Transverse colon (tissue), 4 donors: ENCODE measurements at regions not wholly inside any gene's neighbourhood (a gene's known extent, or its start where the extent isn't known, plus 50 kb on each side); places are given as distances from the start of the nearest gene placed in this dataset.

Source experiments
- DNase-seq: peaks from one replicate; pipeline ENCODE4 v3.0.0-alpha.2; 2019
- H3K27ac ChIP-seq, 4 donors: fragments of 200-600 bp; sonication (generic); 2 replicates each; pipeline ENCODE4 v1.5.1; 2016 to 2018; ENCODE audit warnings: inconsistent platforms in 4 of 4
- H3K27me3 ChIP-seq: fragments of 200-600 bp; sonication (generic); 2 replicates; pipeline ENCODE4 v1.5.1; 2017; ENCODE audit warnings: inconsistent platforms
- H3K36me3 ChIP-seq, 4 donors: fragments of 200-600 bp; sonication (generic); 2 replicates each; pipeline ENCODE4 v1.5.1; 2017 to 2019; ENCODE audit warnings: inconsistent platforms in 4 of 4
- H3K4me1 ChIP-seq, 4 donors: fragments of 200-600 bp; sonication (generic); 2 replicates each; pipeline ENCODE4 v1.5.1; 2017 to 2020; ENCODE audit warnings: inconsistent platforms in 4 of 4
- H3K4me3 ChIP-seq, 4 donors: fragments of 200-600 bp; sonication (generic); 1 replicate in 1 of 4; 2 replicates in 3 of 4; pipeline versions ENCODE4 v1.5.1 to v1.6.1; 2017 to 2019; ENCODE audit warnings: inconsistent platforms in 4 of 4
- H3K9me3 ChIP-seq, 2 donors: fragments of 200-600 bp; sonication (generic); 2 replicates each; pipeline ENCODE4 v1.5.1; 2017 to 2019; ENCODE audit warnings: inconsistent platforms in 2 of 2
- EP300 ChIP-seq: sonication (generic); formaldehyde crosslinking; IDR thresholded peaks from one replicate; pipeline ENCODE4 v1.6.1; 2017; ENCODE audit warnings: antibody characterized with exemption, low read depth
- POLR2A ChIP-seq: fragments of 450-650 bp; IDR thresholded peaks from one replicate; pipeline ENCODE4 v1.6.1; 2016; ENCODE audit warnings: antibody characterized with exemption, mild to moderate bottlenecking, moderate library complexity
- POLR2AphosphoS5 ChIP-seq, 3 donors: sonication (generic); formaldehyde crosslinking; IDR thresholded peaks; one replicate each; pipeline ENCODE4 v1.6.1; 2016; ENCODE audit warnings: antibody characterized with exemption in 3 of 3
- WGBS, 2 donors: methylation state at CpG; one replicate each; pipeline ENCODE4 v1.1.5; 2018; ENCODE audit warnings: low coverage in 1 of 2; 5-methylcytosine and 5-hydroxymethylcytosine counted together
- in situ Hi-C, 4 donors: fragments of 200-750 bp; cut with MboI; loops; one replicate each; pipeline versions ENCODE4 v1.15.0 to v1.15.1; 2017; ENCODE audit warnings: low sequenced_read_pairs in 3 of 4, low pct_ligation_motif_present in 1 of 4, low pct_unique_long_range_greater_than_20kb in 1 of 4
- intact Hi-C: fragments of 100-400 bp; cut with DNase I; formaldehyde crosslinking; loops from one replicate; pipeline ENCODE4 v1.15.1; 2023; ENCODE audit warnings: low total_unique reads
- TF ChIP-seq, protein P1 (sequence below), 5 experiments: fragments of 200-600 bp in 3 of 5; fragments of 450-650 bp in 2 of 5; sonication (generic) in 3 of 5; IDR thresholded peaks; 1 replicate in 2 of 5; 2 replicates in 3 of 5; pipeline ENCODE4 v1.5.1; 2016 to 2017; ENCODE audit warnings: antibody characterized with exemption in 5 of 5, inconsistent platforms in 3 of 5, mild to moderate bottlenecking in 2 of 5, moderate library complexity in 1 of 5

DNA sequence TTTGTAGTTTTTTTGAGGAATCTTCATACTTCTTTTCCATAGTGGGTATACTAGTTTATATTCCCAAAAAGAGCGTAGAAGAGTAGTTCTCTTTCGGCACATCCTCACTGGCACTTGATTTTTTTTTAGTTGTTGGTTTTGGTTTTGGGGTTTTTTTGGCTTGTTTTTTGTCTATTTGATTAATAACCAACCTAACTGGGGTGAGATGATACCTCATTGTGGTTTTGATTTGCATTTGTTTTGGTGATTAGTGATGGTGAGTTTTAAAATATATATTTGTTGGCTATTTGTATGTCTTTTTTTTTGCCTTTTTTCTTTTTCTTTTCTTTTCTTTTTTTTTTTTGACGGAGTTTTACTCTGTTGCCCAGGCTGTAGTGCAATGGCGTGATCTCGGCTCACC, 69.7 kb upstream of the BTG1 start:
- in situ Hi-C loops = no loop called here
- intact Hi-C loops = no loop called here
- H3K4me3 ChIP-seq = no peak overlapping the region
- no peaks in the 10 kb centered on the region for H3K4me1 ChIP-seq
- no peaks in the 10 kb centered on the region for H3K9me3 ChIP-seq
- TF ChIP-seq, protein P1, sequence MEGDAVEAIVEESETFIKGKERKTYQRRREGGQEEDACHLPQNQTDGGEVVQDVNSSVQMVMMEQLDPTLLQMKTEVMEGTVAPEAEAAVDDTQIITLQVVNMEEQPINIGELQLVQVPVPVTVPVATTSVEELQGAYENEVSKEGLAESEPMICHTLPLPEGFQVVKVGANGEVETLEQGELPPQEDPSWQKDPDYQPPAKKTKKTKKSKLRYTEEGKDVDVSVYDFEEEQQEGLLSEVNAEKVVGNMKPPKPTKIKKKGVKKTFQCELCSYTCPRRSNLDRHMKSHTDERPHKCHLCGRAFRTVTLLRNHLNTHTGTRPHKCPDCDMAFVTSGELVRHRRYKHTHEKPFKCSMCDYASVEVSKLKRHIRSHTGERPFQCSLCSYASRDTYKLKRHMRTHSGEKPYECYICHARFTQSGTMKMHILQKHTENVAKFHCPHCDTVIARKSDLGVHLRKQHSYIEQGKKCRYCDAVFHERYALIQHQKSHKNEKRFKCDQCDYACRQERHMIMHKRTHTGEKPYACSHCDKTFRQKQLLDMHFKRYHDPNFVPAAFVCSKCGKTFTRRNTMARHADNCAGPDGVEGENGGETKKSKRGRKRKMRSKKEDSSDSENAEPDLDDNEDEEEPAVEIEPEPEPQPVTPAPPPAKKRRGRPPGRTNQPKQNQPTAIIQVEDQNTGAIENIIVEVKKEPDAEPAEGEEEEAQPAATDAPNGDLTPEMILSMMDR (IDR thresholded peaks at IDR 0.05) = no peak
- no peak for TF ChIP-seq POLR2A
- TF ChIP-seq EP300 = no peak
- TF ChIP-seq POLR2AphosphoS5 (IDR thresholded peaks at IDR 0.05) = no peak
- WGBS, 2 donors = 86 to 92% methylated on average over 3 to 5 of the region's 5 CpGs
- DNase-seq = no peak
- H3K27ac ChIP-seq = no peak overlapping the region
- H3K36me3 ChIP-seq = no peaks in the 10 kb centered on the region
- no peaks in the 10 kb centered on the region for H3K27me3 ChIP-seq

DNA sequence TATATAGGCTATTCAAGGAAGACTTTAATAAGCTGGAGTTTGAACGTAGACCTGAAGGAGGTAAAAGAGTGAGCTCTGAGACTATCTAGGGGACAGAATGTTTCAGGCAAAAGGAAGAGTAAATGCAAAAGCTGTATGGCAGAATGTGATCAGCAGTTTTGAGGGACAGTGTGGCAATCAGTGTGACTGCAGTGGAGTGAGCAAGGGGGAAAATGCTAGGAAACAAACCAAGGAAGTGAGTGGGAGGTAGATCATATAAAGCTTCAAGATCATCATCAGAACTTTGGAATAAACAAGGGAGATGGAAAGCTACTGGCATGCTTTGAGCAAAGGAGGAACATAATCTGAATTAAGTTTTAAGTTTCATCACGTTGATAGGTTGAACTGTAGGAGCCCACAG, 67.5 kb upstream of the BTG1 start:
- DNase-seq = no peak
- no peak for TF ChIP-seq POLR2A
- TF ChIP-seq, protein P1 (IDR thresholded peaks at IDR 0.05) = no peak
- TF ChIP-seq EP300 = no peak
- TF ChIP-seq POLR2AphosphoS5 (IDR thresholded peaks at IDR 0.05) = no peak
- in situ Hi-C loops (no loop called here), intact Hi-C loops (no loop called here)
- H3K27ac ChIP-seq = no peak overlapping the region
- H3K36me3 ChIP-seq = no peaks in the 10 kb centered on the region
- WGBS, 2 donors = 87 to 92% methylated on average over 2 of the region's 2 CpGs
- H3K4me3 ChIP-seq = no peak overlapping the region
- H3K27me3 ChIP-seq = no peaks in the 10 kb centered on the region
- peaks cover 0 to 10% (median 7%) of the 10 kb centered on the region in 4 donors for H3K4me1 ChIP-seq
- H3K9me3 ChIP-seq = no peaks in the 10 kb centered on the region

DNA sequence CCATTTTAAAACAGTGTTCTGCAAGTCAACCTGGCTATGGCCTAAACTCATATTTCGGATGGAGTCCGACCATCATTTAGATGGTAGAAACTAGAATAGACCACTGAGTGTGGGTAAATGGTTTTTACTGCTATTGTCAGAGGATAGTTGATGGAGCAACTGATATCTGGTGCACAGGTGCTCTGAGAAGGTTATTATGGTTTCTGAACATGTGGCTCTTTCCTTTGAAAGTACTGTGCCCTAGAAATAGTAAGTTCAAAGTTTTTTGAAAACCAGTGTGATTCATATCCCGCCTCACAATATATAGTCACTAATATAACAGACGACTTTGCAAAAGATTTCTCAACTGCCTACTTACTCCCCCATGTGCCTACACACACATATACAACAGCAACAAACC, 64.4 kb upstream of the BTG1 start:
- peak overlapping the region in 1 of 4 donors; percentile 31 for H3K27ac ChIP-seq
- H3K4me3 ChIP-seq = no peak overlapping the region
- H3K27me3 ChIP-seq = no peaks in the 10 kb centered on the region
- no peaks in the 10 kb centered on the region for H3K9me3 ChIP-seq
- intact Hi-C loops (no loop called here), in situ Hi-C loops (no loop called here)
- TF ChIP-seq EP300 = no peak
- TF ChIP-seq, protein P1 (IDR thresholded peaks at IDR 0.05) = no peak
- no peak for TF ChIP-seq POLR2AphosphoS5 (IDR thresholded peaks at IDR 0.05)
- no peak for TF ChIP-seq POLR2A
- H3K36me3 ChIP-seq = no peaks in the 10 kb centered on the region
- peaks cover 0 to 15% (median 7%) of the 10 kb centered on the region in 4 donors for H3K4me1 ChIP-seq
- no peak for DNase-seq
- 84 to 86% methylated on average over 4 of the region's 4 CpGs for WGBS, 2 donors

DNA sequence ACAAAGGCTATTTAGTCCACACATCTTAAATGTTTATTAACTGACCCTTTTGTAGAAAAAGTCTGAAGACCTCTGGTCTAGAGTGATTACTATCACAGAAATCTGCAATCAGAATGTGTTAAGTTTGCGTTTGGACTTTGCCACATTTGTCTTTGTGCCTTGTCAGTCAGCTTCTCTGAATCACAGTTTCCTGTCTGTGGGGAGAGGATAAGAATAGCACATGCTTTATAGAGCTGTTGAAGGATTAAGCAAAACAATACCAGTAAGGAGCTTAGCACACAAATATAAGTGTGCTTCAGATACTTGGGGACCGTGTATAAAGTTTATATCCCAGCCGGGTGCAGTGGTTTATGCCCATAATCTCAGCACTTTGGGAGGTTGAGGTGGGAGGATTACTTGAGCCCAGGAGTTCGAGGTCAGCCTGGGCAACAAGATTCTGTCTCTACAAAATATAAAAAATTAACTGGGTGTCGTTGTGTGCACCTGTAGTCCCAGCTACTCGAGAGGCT, 63.0 kb upstream of the BTG1 start:
- no peak for DNase-seq
- H3K36me3 ChIP-seq = no peaks in the 10 kb centered on the region
- H3K4me1 ChIP-seq = peaks cover 0 to 15% (median 7%) of the 10 kb centered on the region in 4 donors
- 36 to 50% methylated on average over 2 to 6 of the region's 6 CpGs for WGBS, 2 donors
- in situ Hi-C loops = no loop called here
- peak in 2 of 3 donors; percentile 8 to 51 for TF ChIP-seq POLR2AphosphoS5 (IDR thresholded peaks at IDR 0.05)
- TF ChIP-seq POLR2A = no peak
- H3K27ac ChIP-seq = peak overlapping the region; percentile 31 to 72 (median 58)
- no peaks in the 10 kb centered on the region for H3K9me3 ChIP-seq
- H3K27me3 ChIP-seq = no peaks in the 10 kb centered on the region
- intact Hi-C loops = no loop called here
- H3K4me3 ChIP-seq = no peak overlapping the region

DNA sequence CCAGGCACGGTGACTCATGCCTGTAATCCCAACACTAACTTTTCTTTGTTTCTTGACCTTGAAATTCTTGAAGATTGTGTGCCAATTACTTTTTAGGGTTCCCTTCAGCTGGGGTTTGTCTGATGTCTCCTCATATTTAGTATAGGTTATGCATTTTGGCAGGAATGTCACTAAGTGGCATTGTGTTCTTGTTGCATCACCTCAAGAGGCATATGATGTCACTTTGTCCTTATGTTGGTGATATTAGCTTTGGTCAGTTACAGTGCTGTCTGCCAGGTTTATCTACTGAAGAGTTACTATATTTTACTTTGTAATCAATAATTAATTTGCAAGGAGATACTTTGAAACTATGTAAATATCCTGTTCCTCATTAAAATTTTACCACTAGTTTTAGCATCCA, 61.0 kb upstream of the BTG1 start:
- TF ChIP-seq POLR2AphosphoS5 (IDR thresholded peaks at IDR 0.05) (no peak), EP300 (no peak), POLR2A (no peak)
- TF ChIP-seq, protein P1 (IDR thresholded peaks at IDR 0.05) = no peak
- DNase-seq = no peak
- Histone ChIP-seq H3K9me3 (no peaks in the 10 kb centered on the region), H3K27me3 (no peaks in the 10 kb centered on the region), H3K36me3 (no peaks in the 10 kb centered on the region), H3K4me1 (peaks cover 0 to 15% (median 7%) of the 10 kb centered on the region in 4 donors), H3K27ac (no peak overlapping the region), H3K4me3 (no peak overlapping the region)
- 92 to 100% methylated on average over 1 of the region's 1 CpG for WGBS, 2 donors
- in situ Hi-C loops (no loop called here), intact Hi-C loops (no loop called here)
